Activated CD4-positive, alpha-beta memory T cell treated with anti-CD3 and anti-CD28 coated beads for 36 hours (primary cell): ENCODE measurements at regions not wholly inside any gene's neighbourhood (a gene's known extent, or its start where the extent isn't known, plus 50 kb on each side); places are given as distances from the start of the nearest gene placed in this dataset.

Source experiments
- CTCF ChIA-PET: fragments of 350-600 bp; sonication (Branson Sonifier 250); formaldehyde crosslinking; loops from one replicate; lab custom pipeline; 2021; ENCODE audit warnings: antibody characterized with exemption, inconsistent platforms; lab: Charles Lee
- POLR2A ChIA-PET: fragments of 350-600 bp; sonication (Branson Sonifier 250); formaldehyde crosslinking; loops from one replicate; lab custom pipeline; 2021; ENCODE audit warnings: antibody characterized with exemption; lab: Charles Lee
- DNase-seq: peaks from one replicate; pipeline ENCODE4 v3.0.0-alpha.2; 2020
- H3K27ac Mint-ChIP-seq: one replicate; pipeline ENCODE4 v1.8.0; 2021; ENCODE audit warnings: mixed read lengths
- H3K27me3 Mint-ChIP-seq: one replicate; pipeline ENCODE4 v1.8.0; 2021; ENCODE audit warnings: mixed read lengths
- H3K36me3 Mint-ChIP-seq: one replicate; pipeline ENCODE4 v1.8.0; 2021; ENCODE audit warnings: mixed read lengths
- H3K4me1 Mint-ChIP-seq: one replicate; pipeline ENCODE4 v1.8.0; 2021; ENCODE audit warnings: low read depth, mixed read lengths
- H3K4me3 Mint-ChIP-seq: one replicate; pipeline ENCODE4 v1.8.0; 2021; ENCODE audit warnings: mild to moderate bottlenecking, mixed read lengths
- H3K9me3 Mint-ChIP-seq: one replicate; pipeline ENCODE4 v1.8.0; 2021; ENCODE audit warnings: mixed read lengths
- intact Hi-C: fragments of 100-400 bp; cut with micrococcal nuclease; formaldehyde crosslinking; loops from one replicate; pipeline ENCODE4 v1.15.1; 2023

- ChIA-PET POLR2A (interaction anchor here (0.8 to 1.5 kb wide), 3 partner anchors 17 to 35 kb away, joined by 3 to 4 read pairs (median 3); no protein-coding TSS in a partner anchor), CTCF (interaction anchor here (1.3 to 1.6 kb wide), 2 partner anchors 9 to 28 kb away, joined by 3 to 5 read pairs; no protein-coding TSS in a partner anchor)
- no peak overlapping the region for H3K27ac Mint-ChIP-seq
- peaks cover 79% of the 10 kb centered on the region for H3K4me1 Mint-ChIP-seq
- peaks cover 5% of the 10 kb centered on the region for H3K9me3 Mint-ChIP-seq
- peaks cover 21% of the 10 kb centered on the region for H3K36me3 Mint-ChIP-seq
- no peak overlapping the region for H3K4me3 Mint-ChIP-seq
- intact Hi-C loops = no loop called here
- DNase-seq = no peak
- no peaks in the 10 kb centered on the region for H3K27me3 Mint-ChIP-seq
Observed at GRCh38 chr6:11345536-11345935, 113.1 kb upstream of the NEDD9 start.

- ChIA-PET CTCF (interaction anchor here (1.2 kb wide), 1 partner anchor 36 kb away, joined by 3 read pairs; no protein-coding TSS in a partner anchor), POLR2A (interaction anchor here (1.5 kb wide), 1 partner anchor 23 kb away, joined by 4 read pairs; no protein-coding TSS in a partner anchor)
- peaks cover 25% of the 10 kb centered on the region for H3K36me3 Mint-ChIP-seq
- no peaks in the 10 kb centered on the region for H3K27me3 Mint-ChIP-seq
- intact Hi-C loops = loop anchor here (1.0 to 2.0 kb wide), 3 partner anchors 10 to 39 kb away; no protein-coding TSS in a partner anchor
- peaks cover 78% of the 10 kb centered on the region for H3K4me1 Mint-ChIP-seq
- DNase-seq = no peak
- peak overlapping the region; percentile 61 for H3K27ac Mint-ChIP-seq
- no peak overlapping the region for H3K4me3 Mint-ChIP-seq
- H3K9me3 Mint-ChIP-seq = peaks cover 5% of the 10 kb centered on the region
Observed at GRCh38 chr6:11343963-11344723, 111.7 kb upstream of the NEDD9 start.

- Mint-ChIP-seq H3K9me3 (no peaks in the 10 kb centered on the region), H3K4me3 (no peak overlapping the region), H3K27me3 (no peaks in the 10 kb centered on the region), H3K27ac (no peak overlapping the region), H3K36me3 (peaks cover 22% of the 10 kb centered on the region), H3K4me1 (peaks cover 65% of the 10 kb centered on the region)
- ChIA-PET POLR2A (interaction anchor here (0.7 to 1.7 kb wide), 4 partner anchors 12 to 117 kb away, joined by 3 to 10 read pairs (median 6); no protein-coding TSS in a partner anchor), CTCF (interaction anchor here (1.3 kb wide), 1 partner anchor 76 kb away, joined by 3 read pairs; no protein-coding TSS in a partner anchor)
- intact Hi-C loops = loop anchor here (1.0 to 2.0 kb wide), 3 partner anchors 18 to 71 kb away; no protein-coding TSS in a partner anchor
- DNase-seq = no peak
Observed at GRCh38 chr6:11341867-11342266, 109.4 kb upstream of the NEDD9 start.

DNA sequence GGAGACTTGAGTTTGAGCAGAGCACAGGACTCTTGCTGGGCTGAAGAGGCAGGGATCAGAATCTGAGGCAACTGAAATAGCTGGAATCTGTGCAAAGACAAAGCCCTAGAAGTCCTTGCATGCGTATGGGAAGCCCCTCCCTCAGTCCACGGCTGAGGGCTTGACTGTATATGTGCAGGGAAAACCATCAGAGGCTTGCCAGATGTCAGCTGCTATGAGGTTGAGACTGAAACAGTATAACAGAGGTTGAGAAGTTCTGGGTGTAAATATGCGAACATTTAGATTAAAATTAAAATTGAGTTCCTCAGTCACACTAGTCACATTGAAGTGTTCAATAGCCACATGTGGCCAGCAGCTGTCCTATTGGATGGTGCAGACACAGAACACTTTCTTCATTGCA is 108.8 kb upstream of the NEDD9 start:
- Mint-ChIP-seq H3K4me1 (peaks cover 61% of the 10 kb centered on the region), H3K4me3 (no peak overlapping the region), H3K27ac (no peak overlapping the region), H3K9me3 (no peaks in the 10 kb centered on the region), H3K36me3 (peaks cover 22% of the 10 kb centered on the region), H3K27me3 (no peaks in the 10 kb centered on the region)
- no peak for DNase-seq
- POLR2A ChIA-PET = interaction anchor here (0.8 kb wide), 1 partner anchor 118 kb away, joined by 3 read pairs; no protein-coding TSS in a partner anchor
- CTCF ChIA-PET = interaction anchor here (1.0 to 1.3 kb wide), 2 partner anchors 76 to 248 kb away, joined by 3 to 4 read pairs; partner anchors contain the start of gene SMIM13
- intact Hi-C loops = no loop called here

GRCh38 chr6:11339380-11339779 is 106.9 kb upstream of the NEDD9 start:
- Mint-ChIP-seq H3K36me3 (peaks cover 26% of the 10 kb centered on the region), H3K9me3 (no peaks in the 10 kb centered on the region), H3K4me3 (no peak overlapping the region), H3K27me3 (no peaks in the 10 kb centered on the region), H3K4me1 (peaks cover 48% of the 10 kb centered on the region), H3K27ac (no peak overlapping the region)
- ChIA-PET POLR2A (no interaction called here), CTCF (interaction anchor here (1.0 kb wide), 1 partner anchor 157 kb away, joined by 3 read pairs; no protein-coding TSS in a partner anchor)
- intact Hi-C loops = no loop called here
- DNase-seq = no peak

- Mint-ChIP-seq H3K9me3 (no peaks in the 10 kb centered on the region), H3K27ac (no peak overlapping the region), H3K4me1 (peaks cover 46% of the 10 kb centered on the region), H3K27me3 (no peaks in the 10 kb centered on the region), H3K4me3 (no peak overlapping the region), H3K36me3 (peaks cover 25% of the 10 kb centered on the region)
- POLR2A ChIA-PET = no interaction called here
- intact Hi-C loops = no loop called here
- DNase-seq = no peak
- CTCF ChIA-PET = no interaction called here
Observed at GRCh38 chr6:11337306-11337705, 104.8 kb upstream of the NEDD9 start.

DNA sequence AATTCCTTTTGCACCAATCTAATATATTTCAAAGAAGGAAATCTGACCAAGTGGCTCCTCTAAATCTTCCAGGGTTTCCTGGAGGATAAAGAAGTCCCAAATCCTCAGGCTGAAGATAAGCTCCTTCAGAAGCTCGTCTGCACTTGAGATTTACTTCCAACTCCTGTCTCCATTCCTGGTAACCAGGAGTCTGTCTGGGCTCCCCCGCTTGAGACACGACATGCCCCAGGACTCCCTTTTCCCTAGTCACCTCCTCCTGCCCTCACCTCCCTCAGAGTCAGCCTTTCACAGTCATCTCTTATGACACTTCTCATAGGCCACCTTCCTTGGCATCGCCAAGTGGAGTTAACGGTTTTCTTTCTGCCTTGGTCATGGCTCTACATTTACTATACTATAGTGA is 103.4 kb upstream of the NEDD9 start:
- ChIA-PET CTCF (no interaction called here), POLR2A (no interaction called here)
- DNase-seq = no peak
- intact Hi-C loops = no loop called here
- no peak overlapping the region for H3K27ac Mint-ChIP-seq
- no peaks in the 10 kb centered on the region for H3K9me3 Mint-ChIP-seq
- no peak overlapping the region for H3K4me3 Mint-ChIP-seq
- no peaks in the 10 kb centered on the region for H3K27me3 Mint-ChIP-seq
- peaks cover 20% of the 10 kb centered on the region for H3K36me3 Mint-ChIP-seq
- peaks cover 48% of the 10 kb centered on the region for H3K4me1 Mint-ChIP-seq

DNA sequence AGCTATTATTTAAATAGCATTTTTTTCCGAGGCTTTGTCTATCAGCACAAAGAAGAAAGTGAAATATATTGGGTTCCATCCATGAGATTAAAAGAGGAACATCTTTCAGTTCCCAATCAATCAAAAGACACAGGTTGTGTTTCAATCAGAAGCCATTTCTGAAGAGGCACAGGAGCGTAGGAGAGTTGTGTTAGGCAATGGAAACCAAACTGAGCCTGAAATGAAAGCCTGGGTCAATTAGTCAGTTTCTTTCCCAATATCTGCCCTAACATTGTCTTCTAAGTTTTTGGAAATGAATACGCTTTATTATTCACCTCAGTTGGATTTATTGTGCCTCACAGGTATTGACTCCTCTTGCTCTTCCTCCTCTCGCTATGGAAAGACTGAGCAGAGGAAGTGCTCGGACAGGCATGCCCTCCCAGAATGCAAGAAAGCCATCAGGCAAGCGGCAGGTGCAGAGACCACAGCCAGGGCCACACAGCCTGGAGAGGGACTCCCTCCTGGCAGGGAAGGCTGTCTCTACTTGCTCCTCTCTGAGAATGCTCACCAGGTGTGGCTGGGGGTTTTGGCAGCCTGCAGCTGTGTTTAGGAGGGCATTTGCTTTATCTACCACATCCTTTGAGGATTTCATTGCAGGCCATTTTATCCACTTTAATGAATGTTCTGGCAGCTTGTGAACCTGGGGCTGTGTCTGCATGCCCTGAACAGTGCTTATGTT is 100.8 kb upstream of the NEDD9 start:
- DNase-seq = no peak
- Mint-ChIP-seq H3K4me1 (peaks cover 58% of the 10 kb centered on the region), H3K4me3 (no peak overlapping the region), H3K27me3 (no peaks in the 10 kb centered on the region), H3K27ac (peak overlapping the region; percentile 29), H3K9me3 (no peaks in the 10 kb centered on the region), H3K36me3 (peaks cover 14% of the 10 kb centered on the region)
- POLR2A ChIA-PET = interaction anchor here (0.8 to 1.5 kb wide), 2 partner anchors 9 to 101 kb away, joined by 3 read pairs; partner anchors contain the start of gene NEDD9
- CTCF ChIA-PET = no interaction called here
- intact Hi-C loops = loop anchor here (1.0 kb wide), 1 partner anchor 9 kb away; no protein-coding TSS in a partner anchor

GRCh38 chr6:11332463-11332862 is 100.0 kb upstream of the NEDD9 start:
- CTCF ChIA-PET = no interaction called here
- POLR2A ChIA-PET = interaction anchor here (0.6 to 1.5 kb wide), 2 partner anchors 100 to 102 kb away, joined by 3 read pairs; partner anchors contain the start of gene NEDD9
- intact Hi-C loops = no loop called here
- Mint-ChIP-seq H3K27ac (no peak overlapping the region), H3K4me3 (no peak overlapping the region), H3K27me3 (no peaks in the 10 kb centered on the region), H3K36me3 (peaks cover 19% of the 10 kb centered on the region), H3K9me3 (no peaks in the 10 kb centered on the region), H3K4me1 (peaks cover 64% of the 10 kb centered on the region)
- no peak for DNase-seq

- POLR2A ChIA-PET = interaction anchor here (1.6 to 1.7 kb wide), 2 partner anchors 23 to 99 kb away, joined by 4 to 6 read pairs; partner anchors contain the start of gene NEDD9
- DNase-seq = no peak
- Mint-ChIP-seq H3K4me3 (no peak overlapping the region), H3K9me3 (no peaks in the 10 kb centered on the region), H3K36me3 (peaks cover 20% of the 10 kb centered on the region), H3K27me3 (no peaks in the 10 kb centered on the region), H3K4me1 (peaks cover 74% of the 10 kb centered on the region), H3K27ac (peak overlapping the region; percentile 80)
- CTCF ChIA-PET = no interaction called here
- intact Hi-C loops = no loop called here
Observed at GRCh38 chr6:11331111-11331510, 98.6 kb upstream of the NEDD9 start.

GRCh38 chr6:11330413-11330760 is 97.9 kb upstream of the NEDD9 start:
- CTCF ChIA-PET = no interaction called here
- H3K9me3 Mint-ChIP-seq = no peaks in the 10 kb centered on the region
- peak overlapping the region; percentile 80 for H3K27ac Mint-ChIP-seq
- H3K27me3 Mint-ChIP-seq = no peaks in the 10 kb centered on the region
- DNase-seq = no peak
- intact Hi-C loops = no loop called here
- peaks cover 71% of the 10 kb centered on the region for H3K4me1 Mint-ChIP-seq
- POLR2A ChIA-PET = interaction anchor here (1.5 to 1.7 kb wide), 3 partner anchors 12 to 99 kb away, joined by 4 to 6 read pairs (median 6); partner anchors contain the start of gene NEDD9
- no peak overlapping the region for H3K4me3 Mint-ChIP-seq
- peaks cover 17% of the 10 kb centered on the region for H3K36me3 Mint-ChIP-seq
